ENCODE measurements at regions not wholly inside any gene's neighbourhood (a gene's known extent, or its start where the extent isn't known, plus 50 kb on each side); places are given as distances from the start of the nearest gene placed in this dataset.

- TF ChIP-seq YY1 (IDR thresholded peaks at IDR 0.05; ENCODE audit: insufficient read depth, insufficient read length) (no peak), ZNF274 (IDR thresholded peaks at IDR 0.05; ENCODE audit: low read depth, low read length) (no peak)
These were observed 687.8 kb upstream of the FANCL start for GRCh38 chr2:58928973-58929372.
